ENCODE measurements at regions not wholly inside any gene's neighbourhood (a gene's known extent, or its start where the extent isn't known, plus 50 kb on each side); places are given as distances from the start of the nearest gene placed in this dataset.
"Not testable (repeated sequence)": the region's sequence is repeated elsewhere in the genome, so short reads cannot be mapped to it uniquely, and the experiment has no call there.

- not testable (repeated sequence) for TF ChIP-seq CTCF (conservative IDR thresholded peaks at IDR 0.05); ZFX (IDR thresholded peaks at IDR 0.05)
Observed at GRCh38 chr2:111500536-111501062, 379.9 kb downstream of the BCL2L11 start.
